ENCODE measurements at regions not wholly inside any gene's neighbourhood (a gene's known extent, or its start where the extent isn't known, plus 50 kb on each side); places are given as distances from the start of the nearest gene placed in this dataset.

GRCh38 chr14:32010604-32011125 lies 66.4 kb upstream of the ARHGAP5 start (continued):
- TF ChIP-seq JUND (IDR thresholded peaks at IDR 0.05; ENCODE audit: borderline replicate concordance, low read depth, low read length) (peak; percentile 88), JUND (tag; IDR thresholded peaks at IDR 0.05; ENCODE audit: borderline replicate concordance, low read depth, low read length) (peak; percentile 83; the same call in 1 of the 3 replicates), ZNF253 (CRISPR knock-in tag; conservative IDR thresholded peaks at IDR 0.05) (no peak), ZHX1 (conservative IDR thresholded peaks at IDR 0.05; ENCODE audit: low read length) (no peak), SMARCC2 (IDR thresholded peaks at IDR 0.05; ENCODE audit: low read depth) (0 out of 2 replicates have a peak, but pooled peaks have one; percentile 40), ARID1B (IDR thresholded peaks at IDR 0.05) (peak; percentile 82)
- TF ChIP-seq, protein P1, sequence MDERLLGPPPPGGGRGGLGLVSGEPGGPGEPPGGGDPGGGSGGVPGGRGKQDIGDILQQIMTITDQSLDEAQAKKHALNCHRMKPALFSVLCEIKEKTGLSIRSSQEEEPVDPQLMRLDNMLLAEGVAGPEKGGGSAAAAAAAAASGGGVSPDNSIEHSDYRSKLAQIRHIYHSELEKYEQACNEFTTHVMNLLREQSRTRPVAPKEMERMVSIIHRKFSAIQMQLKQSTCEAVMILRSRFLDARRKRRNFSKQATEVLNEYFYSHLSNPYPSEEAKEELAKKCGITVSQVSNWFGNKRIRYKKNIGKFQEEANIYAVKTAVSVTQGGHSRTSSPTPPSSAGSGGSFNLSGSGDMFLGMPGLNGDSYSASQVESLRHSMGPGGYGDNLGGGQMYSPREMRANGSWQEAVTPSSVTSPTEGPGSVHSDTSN (CRISPR knock-in tag; IDR thresholded peaks at IDR 0.05; ENCODE audit: low read depth), result no peak
- TF ChIP-seq, protein P1 (tag; conservative IDR thresholded peaks at IDR 0.05; ENCODE audit: low read depth), result no peak
